ENCODE measurements at regions not wholly inside any gene's neighbourhood (a gene's known extent, or its start where the extent isn't known, plus 50 kb on each side); places are given as distances from the start of the nearest gene placed in this dataset.
"Not testable (repeated sequence)": the region's sequence is repeated elsewhere in the genome, so short reads cannot be mapped to it uniquely, and the experiment has no call there.

GRCh38 chr20:48012401-48012974 lies 227.2 kb upstream of the SULF2 start:
- in situ Hi-C loops (cut with HindIII; ENCODE audit: low sequenced_read_pairs): no loop called here

GRCh38 chr20:48011025-48011424 lies 225.7 kb upstream of the SULF2 start:
- in situ Hi-C loops (cut with HindIII; ENCODE audit: low sequenced_read_pairs): no loop called here

DNA sequence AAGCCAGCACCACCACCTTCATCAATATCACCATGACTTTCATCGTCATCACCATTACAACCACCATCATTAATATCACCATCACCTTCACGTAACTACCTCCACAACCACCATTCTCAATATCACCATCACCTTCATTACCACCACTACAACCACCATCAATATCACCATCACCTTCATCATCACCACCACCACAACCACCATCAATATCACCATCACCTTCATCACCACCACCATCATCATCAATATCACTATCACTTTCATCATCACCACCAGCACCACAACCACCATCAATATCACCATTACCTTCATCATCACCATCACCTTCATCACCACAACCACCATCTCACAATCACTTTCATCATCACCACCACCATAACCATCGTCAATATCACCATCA lies 225.3 kb upstream of the SULF2 start:
- in situ Hi-C loops (cut with HindIII; ENCODE audit: low sequenced_read_pairs): no loop called here

DNA sequence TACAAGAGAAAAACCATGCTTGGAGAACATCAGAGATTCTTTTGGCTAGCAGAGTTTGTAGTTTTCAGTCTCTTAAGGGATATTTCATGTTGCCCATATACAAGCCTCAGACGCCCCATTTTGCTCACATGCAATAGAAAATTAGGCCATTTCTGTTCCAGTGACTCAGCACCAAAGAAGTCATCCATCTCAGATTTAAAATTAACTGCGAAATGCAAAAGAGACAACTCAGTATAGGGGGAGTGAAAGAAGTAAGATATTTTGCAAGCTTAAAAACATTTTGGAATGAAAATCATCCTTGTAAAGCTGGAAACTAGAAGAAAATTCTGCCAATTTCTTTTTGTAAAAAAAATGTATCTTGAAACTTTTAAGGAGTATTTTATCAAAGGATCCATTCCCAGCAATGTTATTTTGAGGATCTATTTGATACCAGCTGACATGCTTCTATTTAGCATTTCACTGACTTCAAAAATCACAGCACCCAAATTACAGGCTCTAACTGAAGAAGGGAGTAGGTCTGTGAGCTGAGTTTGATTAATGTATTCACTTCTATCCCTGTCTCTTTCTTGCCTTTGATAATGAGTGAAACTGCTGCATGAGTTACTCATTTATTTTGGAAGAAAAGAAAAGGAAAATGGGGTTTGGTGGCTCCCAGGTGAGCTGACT lies 223.7 kb upstream of the SULF2 start:
- in situ Hi-C loops (cut with HindIII; ENCODE audit: low sequenced_read_pairs): no loop called here

DNA sequence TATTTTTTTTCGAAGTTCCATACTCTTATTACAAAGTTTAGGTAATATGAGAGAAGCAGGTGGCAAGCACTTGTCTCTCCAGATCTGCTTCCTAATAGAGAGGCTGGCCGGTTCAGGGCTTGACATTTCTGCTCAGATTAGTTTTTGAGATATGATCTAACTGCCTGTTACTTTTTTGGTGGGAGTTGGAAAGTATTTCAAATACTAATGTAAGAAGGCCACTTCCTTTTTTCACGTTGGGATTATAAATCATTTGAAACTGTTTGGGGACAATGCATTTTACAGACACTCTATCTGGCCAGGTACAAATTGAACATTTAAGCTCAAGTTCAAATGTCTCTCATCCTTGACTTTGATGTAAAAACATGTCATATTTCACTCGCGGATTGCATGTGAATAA lies 222.1 kb upstream of the SULF2 start:
- in situ Hi-C loops (cut with HindIII; ENCODE audit: low sequenced_read_pairs): no loop called here

GRCh38 chr20:48006036-48006833 lies 221.0 kb upstream of the SULF2 start:
- in situ Hi-C loops (cut with HindIII; ENCODE audit: low sequenced_read_pairs): no loop called here

GRCh38 chr20:48003021-48003420 lies 217.7 kb upstream of the SULF2 start:
- in situ Hi-C loops (cut with HindIII; ENCODE audit: low sequenced_read_pairs): no loop called here

DNA sequence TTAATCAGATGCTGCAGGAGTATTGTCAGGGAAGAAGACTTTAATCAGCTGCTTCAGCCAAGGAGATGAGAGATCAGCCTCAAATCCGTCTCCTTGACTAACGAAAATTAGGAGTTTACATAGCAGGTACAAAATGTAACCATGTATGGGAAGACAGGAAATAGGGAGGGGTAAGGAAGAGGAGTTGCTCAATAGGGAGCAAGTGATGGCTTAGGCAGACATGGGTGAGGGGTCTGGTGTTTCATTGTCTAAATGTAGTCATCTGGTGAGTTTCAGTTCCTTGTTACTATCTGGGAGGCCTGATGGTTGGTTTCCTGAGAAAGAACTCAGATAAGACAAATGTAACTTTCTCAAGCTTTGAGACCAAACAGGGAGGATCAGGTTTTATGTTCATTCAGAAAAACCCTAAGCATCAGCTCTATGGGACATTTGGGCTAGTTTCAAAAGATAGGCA lies 217.3 kb upstream of the SULF2 start:
- in situ Hi-C loops (cut with HindIII; ENCODE audit: low sequenced_read_pairs): no loop called here

DNA sequence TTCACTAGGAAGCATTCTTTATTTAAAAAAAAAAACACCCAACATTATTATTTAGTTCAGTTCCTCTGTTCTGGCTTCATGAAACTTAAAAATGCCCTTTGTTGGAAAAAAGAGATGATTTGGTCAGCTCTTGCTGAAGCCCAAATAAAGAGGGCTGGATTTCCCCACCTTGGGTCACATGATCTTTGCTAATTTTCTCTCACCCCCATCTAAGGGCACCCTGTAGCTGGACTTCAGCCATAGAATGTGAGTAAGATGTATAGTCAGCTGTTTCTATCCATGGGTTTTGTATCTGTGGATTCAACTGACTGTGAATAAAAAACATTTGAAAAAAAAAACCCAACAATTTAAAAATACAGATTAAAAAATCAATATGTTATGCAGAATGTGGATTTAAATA lies 213.9 kb upstream of the SULF2 start:
- in situ Hi-C loops (cut with HindIII; ENCODE audit: low sequenced_read_pairs): no loop called here

- in situ Hi-C loops (cut with HindIII; ENCODE audit: low sequenced_read_pairs): no loop called here
Measured at GRCh38 chr20:47998736-47999135, 213.5 kb upstream of the SULF2 start.

- in situ Hi-C loops (cut with HindIII; ENCODE audit: low sequenced_read_pairs): no loop called here
Measured at GRCh38 chr20:47995661-47996060, 210.4 kb upstream of the SULF2 start.

DNA sequence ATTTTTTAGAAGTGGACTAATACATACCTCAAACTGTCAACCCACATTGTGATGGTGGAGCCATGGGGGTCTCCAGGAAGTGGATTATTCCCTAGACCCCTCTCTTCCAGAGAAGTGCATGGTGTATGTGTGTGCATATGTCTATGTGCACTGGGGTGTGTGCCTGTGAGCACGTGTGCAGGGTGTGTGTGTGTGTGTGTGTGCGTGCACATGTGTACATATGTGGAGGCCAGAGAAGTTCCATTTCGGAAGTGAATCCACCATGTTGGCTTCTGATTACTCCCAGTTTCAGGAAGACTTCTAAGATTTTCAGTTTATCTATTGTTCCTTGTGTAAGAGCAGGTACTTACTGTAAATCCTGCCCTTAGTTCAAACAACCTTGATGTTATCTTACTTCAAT lies 208.5 kb upstream of the SULF2 start:
- in situ Hi-C loops (cut with HindIII; ENCODE audit: low sequenced_read_pairs): no loop called here

DNA sequence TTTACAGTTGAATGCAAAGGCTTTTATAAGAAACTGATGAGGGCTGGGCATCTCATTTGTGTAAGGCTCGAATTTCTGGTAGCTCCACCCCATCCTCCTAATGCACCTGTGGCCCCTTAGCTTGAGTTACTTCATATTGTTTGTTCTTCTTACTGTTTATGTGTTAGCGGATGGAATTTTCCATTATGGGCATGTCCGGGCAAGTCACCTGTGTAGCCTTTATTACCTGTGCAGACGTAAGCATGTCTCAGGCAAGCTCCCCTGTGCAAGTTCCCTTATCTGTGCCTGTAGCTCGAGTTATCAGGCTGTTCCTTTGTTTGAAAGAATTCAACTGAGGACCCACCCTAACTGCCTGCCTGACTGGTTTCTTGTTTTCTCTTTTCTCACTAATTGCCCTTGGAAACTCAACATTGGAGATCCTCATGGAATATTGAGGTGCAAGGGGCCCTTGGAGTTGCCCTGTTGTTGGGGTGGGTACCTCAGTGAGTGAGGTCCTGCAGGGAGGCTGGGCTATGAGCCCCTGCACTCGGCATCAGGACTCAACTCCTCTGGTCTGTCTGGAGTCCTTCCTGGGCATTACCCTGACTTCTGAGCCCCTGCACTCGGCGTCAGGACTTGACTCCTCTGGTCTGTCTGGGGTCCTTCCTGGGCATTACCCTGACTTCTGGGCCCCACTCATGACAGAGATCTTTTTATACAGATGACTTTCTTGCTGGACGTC lies 207.9 kb upstream of the SULF2 start:
- in situ Hi-C loops (cut with HindIII; ENCODE audit: low sequenced_read_pairs): no loop called here

- in situ Hi-C loops (cut with HindIII; ENCODE audit: low sequenced_read_pairs): no loop called here
Measured at GRCh38 chr20:47991875-47992488, 206.7 kb upstream of the SULF2 start.

DNA sequence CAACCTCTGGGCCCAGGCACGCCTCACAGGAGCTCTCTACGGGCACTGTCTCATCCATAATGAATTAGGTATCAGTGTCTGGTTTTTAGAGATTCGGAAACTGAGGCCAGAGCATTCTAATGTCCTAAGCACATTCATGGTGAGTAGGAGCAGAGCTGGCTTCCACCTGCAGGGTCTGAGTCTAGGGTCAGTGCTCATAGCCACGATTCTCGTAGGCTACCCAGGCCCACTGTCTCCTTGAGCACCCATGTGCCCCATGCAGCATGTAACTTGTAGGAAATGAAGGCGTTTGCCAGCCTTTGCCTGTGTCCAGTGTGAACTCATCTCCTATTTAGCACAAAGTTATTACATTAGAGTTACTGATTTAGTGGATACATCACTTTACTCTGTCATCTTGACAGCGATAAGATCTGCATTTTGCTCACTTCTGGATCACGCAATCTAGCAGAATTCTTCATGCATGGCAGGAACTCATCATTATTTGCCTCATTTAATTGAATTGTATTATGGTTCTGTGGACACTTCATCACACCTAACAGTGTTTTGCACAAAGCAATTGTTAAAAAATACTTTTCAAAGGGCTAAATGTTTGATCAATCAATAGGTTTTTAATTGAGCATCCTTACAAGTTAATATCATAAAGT lies 205.3 kb upstream of the SULF2 start:
- in situ Hi-C loops (cut with HindIII; ENCODE audit: low sequenced_read_pairs): no loop called here

DNA sequence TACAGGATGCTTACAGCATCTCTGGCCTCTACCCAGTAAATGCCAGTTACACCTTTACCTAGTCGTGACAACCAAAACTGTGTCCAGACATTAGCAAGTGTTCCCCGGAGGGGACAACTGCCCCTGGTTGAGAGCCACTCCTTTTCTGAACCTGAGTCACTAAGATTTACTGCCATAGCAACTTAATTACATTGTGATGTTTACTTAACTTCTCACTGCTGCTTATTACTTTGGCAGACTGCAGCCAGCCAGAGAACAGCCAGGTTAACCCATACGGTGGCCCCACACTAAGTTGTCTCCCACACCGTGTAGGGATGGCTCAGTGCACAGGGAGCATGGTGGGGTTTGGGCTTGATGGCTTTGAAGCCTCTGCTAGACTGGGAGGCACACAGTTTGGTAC lies 204.7 kb upstream of the SULF2 start:
- in situ Hi-C loops (cut with HindIII; ENCODE audit: low sequenced_read_pairs): no loop called here

DNA sequence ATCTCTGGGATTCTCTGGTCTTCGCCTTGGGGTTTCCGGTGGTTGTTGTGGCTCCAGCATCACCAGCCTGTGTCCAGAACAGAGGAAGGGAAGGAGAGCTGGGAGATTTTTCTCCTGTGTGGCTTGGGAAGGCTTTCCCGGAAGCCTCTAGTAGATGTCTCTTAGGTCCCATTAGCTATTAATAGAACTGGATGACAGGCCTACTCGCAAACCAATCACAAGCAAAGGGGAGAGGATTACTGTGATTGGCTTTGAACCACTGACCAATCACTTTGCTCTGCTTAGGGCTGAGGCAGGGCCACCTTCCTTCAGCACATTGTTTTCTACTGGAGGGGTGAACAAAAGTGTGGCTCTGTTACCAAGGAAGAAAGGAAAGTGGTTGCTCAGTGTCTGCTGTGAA lies 203.4 kb upstream of the SULF2 start:
- in situ Hi-C loops (cut with HindIII; ENCODE audit: low sequenced_read_pairs): no loop called here

GRCh38 chr20:47985092-47985850 lies 200.0 kb upstream of the SULF2 start:
- in situ Hi-C loops (cut with HindIII; ENCODE audit: low sequenced_read_pairs): no loop called here

DNA sequence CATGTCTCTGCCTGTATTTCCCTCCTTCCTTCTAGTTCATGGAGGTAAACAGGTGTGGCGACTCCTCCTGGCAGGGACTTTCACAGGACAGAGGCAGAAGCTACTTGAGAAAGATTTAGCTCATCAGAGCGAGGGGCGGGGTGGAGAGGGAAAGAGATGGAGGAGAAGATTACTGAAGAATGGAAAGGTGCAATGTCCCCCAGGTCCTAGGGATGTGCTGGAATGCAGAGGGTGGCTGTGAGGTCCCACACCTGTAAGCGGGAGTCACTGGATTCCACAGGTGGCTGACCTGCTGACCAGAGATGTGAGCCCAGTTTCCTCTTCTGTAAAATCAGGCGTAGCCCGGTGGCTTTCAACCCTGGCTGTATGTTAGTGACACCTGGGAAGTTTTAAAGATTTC lies 199.2 kb upstream of the SULF2 start:
- in situ Hi-C loops (cut with HindIII; ENCODE audit: low sequenced_read_pairs): no loop called here

- in situ Hi-C loops (cut with HindIII; ENCODE audit: low sequenced_read_pairs): not testable (repeated sequence)
Measured at GRCh38 chr20:47983642-47984041, 198.4 kb upstream of the SULF2 start.
